ENCODE measurements at regions not wholly inside any gene's neighbourhood (a gene's known extent, or its start where the extent isn't known, plus 50 kb on each side); places are given as distances from the start of the nearest gene placed in this dataset.

DNA sequence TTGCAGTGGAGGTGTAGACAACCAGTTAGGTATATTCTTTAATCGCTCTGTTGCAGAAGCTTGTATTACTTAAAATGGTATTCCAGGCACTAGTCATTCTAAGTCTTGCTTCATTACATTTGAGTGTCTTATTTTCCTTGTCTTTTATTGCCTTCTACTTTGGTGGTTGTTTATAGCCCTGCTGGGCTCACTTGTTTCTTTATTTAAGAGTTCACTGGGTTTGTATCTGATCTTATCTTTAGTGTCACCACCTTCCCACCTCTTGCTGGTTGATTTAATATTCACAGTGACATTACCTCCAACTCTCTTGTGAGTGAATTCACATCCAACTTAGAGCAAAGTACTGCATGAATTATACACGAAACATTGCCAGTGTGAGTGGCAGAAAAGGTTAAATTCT, 83.6 kb upstream of the BNC2 start:
- TF ChIP-seq, protein P1, sequence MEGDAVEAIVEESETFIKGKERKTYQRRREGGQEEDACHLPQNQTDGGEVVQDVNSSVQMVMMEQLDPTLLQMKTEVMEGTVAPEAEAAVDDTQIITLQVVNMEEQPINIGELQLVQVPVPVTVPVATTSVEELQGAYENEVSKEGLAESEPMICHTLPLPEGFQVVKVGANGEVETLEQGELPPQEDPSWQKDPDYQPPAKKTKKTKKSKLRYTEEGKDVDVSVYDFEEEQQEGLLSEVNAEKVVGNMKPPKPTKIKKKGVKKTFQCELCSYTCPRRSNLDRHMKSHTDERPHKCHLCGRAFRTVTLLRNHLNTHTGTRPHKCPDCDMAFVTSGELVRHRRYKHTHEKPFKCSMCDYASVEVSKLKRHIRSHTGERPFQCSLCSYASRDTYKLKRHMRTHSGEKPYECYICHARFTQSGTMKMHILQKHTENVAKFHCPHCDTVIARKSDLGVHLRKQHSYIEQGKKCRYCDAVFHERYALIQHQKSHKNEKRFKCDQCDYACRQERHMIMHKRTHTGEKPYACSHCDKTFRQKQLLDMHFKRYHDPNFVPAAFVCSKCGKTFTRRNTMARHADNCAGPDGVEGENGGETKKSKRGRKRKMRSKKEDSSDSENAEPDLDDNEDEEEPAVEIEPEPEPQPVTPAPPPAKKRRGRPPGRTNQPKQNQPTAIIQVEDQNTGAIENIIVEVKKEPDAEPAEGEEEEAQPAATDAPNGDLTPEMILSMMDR (IDR thresholded peaks at IDR 0.05): no peak
- Mint-ChIP-seq H3K36me3 (ENCODE audit: low read depth) (no peaks in the 10 kb centered on the region), H3K27ac (no peak overlapping the region), H3K9me3 (no peaks in the 10 kb centered on the region), H3K4me3 (no peak overlapping the region), H3K27me3 (no peaks in the 10 kb centered on the region), H3K4me1 (ENCODE audit: low read depth) (no peaks in the 10 kb centered on the region)
- peaks cover 0 to 9% of the 10 kb centered on the region in 2 experiments for H3K9me3 ChIP-seq (ENCODE audit: control insufficient read depth in 1 of 2, insufficient read depth in 1 of 2, low read length in 2 of 2)
- POLR2A ChIA-PET: no interaction called here
- DNase-seq (no peak), ATAC-seq (ENCODE audit: poor library complexity) (no peak)
- H3K4me3 ChIP-seq (ENCODE audit: low read length): no peak overlapping the region
- H3K36me3 ChIP-seq (ENCODE audit: insufficient read depth, low read length): no peaks in the 10 kb centered on the region
- no peaks in the 10 kb centered on the region for H3K27me3 ChIP-seq (ENCODE audit: control insufficient read depth in 1 of 2, insufficient read depth in 2 of 2, low read length in 2 of 2)
- no peak overlapping the region for H3K27ac ChIP-seq (ENCODE audit: low read depth in 1 of 2, low read length in 2 of 2)
- no peaks in the 10 kb centered on the region for H3K4me1 ChIP-seq (ENCODE audit: insufficient read depth, low read length)
- intact Hi-C loops (cut with DNase I, micrococcal nuclease): no loop called here
- CTCF ChIA-PET: no interaction called here

DNA sequence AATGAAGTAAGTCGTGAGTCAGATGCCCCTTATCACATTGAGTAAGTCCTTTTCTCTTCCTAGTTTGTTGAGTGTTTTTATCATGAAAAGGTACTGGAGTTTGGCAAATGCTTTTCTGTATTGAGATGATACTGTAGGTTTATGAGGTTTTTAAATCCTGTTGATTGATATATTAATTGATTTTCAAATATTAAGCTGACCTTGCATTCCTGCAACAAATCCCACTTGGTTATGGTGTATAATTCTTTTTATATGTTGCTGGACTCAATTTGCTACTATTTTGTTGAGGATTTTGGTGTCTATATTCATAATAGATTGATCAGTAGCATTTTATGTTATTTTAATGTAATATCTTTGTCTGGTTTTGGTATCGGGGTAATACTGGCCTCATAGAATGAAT, 81.0 kb upstream of the BNC2 start:
- H3K36me3 ChIP-seq (ENCODE audit: insufficient read depth, low read length): no peaks in the 10 kb centered on the region
- no peaks in the 10 kb centered on the region for H3K4me1 Mint-ChIP-seq (ENCODE audit: low read depth)
- no peaks in the 10 kb centered on the region for H3K27me3 Mint-ChIP-seq
- ATAC-seq (ENCODE audit: poor library complexity) (no peak), DNase-seq (no peak)
- H3K4me3 Mint-ChIP-seq: no peak overlapping the region
- POLR2A ChIA-PET: no interaction called here
- H3K36me3 Mint-ChIP-seq (ENCODE audit: low read depth): no peaks in the 10 kb centered on the region
- no peaks in the 10 kb centered on the region for H3K4me1 ChIP-seq (ENCODE audit: insufficient read depth, low read length)
- CTCF ChIA-PET: no interaction called here
- H3K9me3 ChIP-seq (ENCODE audit: control insufficient read depth in 1 of 2, insufficient read depth in 1 of 2, low read length in 2 of 2): peaks cover 0 to 9% of the 10 kb centered on the region in 2 experiments
- TF ChIP-seq, protein P1 (IDR thresholded peaks at IDR 0.05): no peak
- no peak overlapping the region for H3K27ac Mint-ChIP-seq
- no peak overlapping the region for H3K4me3 ChIP-seq (ENCODE audit: low read length)
- H3K27ac ChIP-seq (ENCODE audit: low read depth in 1 of 2, low read length in 2 of 2): no peak overlapping the region
- intact Hi-C loops (cut with DNase I, micrococcal nuclease): no loop called here
- H3K9me3 Mint-ChIP-seq: peaks cover 2% of the 10 kb centered on the region
- no peaks in the 10 kb centered on the region for H3K27me3 ChIP-seq (ENCODE audit: control insufficient read depth in 1 of 2, insufficient read depth in 2 of 2, low read length in 2 of 2)

GRCh38 chr9:16950051-16950450, 79.6 kb upstream of the BNC2 start:
- H3K4me1 Mint-ChIP-seq (ENCODE audit: low read depth): no peaks in the 10 kb centered on the region
- peaks cover 0 to 9% of the 10 kb centered on the region in 2 experiments for H3K9me3 ChIP-seq (ENCODE audit: control insufficient read depth in 1 of 2, insufficient read depth in 1 of 2, low read length in 2 of 2)
- H3K4me3 ChIP-seq (ENCODE audit: low read length): no peak overlapping the region
- DNase-seq (no peak), ATAC-seq (ENCODE audit: poor library complexity) (no peak)
- no peak overlapping the region for H3K27ac ChIP-seq (ENCODE audit: low read depth in 1 of 2, low read length in 2 of 2)
- no peaks in the 10 kb centered on the region for H3K27me3 ChIP-seq (ENCODE audit: control insufficient read depth in 1 of 2, insufficient read depth in 2 of 2, low read length in 2 of 2)
- no peak overlapping the region for H3K4me3 Mint-ChIP-seq
- no peaks in the 10 kb centered on the region for H3K4me1 ChIP-seq (ENCODE audit: insufficient read depth, low read length)
- intact Hi-C loops (cut with DNase I, micrococcal nuclease): no loop called here
- no peak overlapping the region for H3K27ac Mint-ChIP-seq
- ChIA-PET POLR2A (no interaction called here), CTCF (no interaction called here)
- TF ChIP-seq, protein P1 (IDR thresholded peaks at IDR 0.05): no peak
- peaks cover 2% of the 10 kb centered on the region for H3K9me3 Mint-ChIP-seq
- H3K36me3 ChIP-seq (ENCODE audit: insufficient read depth, low read length): no peaks in the 10 kb centered on the region
- H3K27me3 Mint-ChIP-seq: no peaks in the 10 kb centered on the region
- H3K36me3 Mint-ChIP-seq (ENCODE audit: low read depth): no peaks in the 10 kb centered on the region
